ENCODE measurements at regions not wholly inside any gene's neighbourhood (a gene's known extent, or its start where the extent isn't known, plus 50 kb on each side); places are given as distances from the start of the nearest gene placed in this dataset.

DNA sequence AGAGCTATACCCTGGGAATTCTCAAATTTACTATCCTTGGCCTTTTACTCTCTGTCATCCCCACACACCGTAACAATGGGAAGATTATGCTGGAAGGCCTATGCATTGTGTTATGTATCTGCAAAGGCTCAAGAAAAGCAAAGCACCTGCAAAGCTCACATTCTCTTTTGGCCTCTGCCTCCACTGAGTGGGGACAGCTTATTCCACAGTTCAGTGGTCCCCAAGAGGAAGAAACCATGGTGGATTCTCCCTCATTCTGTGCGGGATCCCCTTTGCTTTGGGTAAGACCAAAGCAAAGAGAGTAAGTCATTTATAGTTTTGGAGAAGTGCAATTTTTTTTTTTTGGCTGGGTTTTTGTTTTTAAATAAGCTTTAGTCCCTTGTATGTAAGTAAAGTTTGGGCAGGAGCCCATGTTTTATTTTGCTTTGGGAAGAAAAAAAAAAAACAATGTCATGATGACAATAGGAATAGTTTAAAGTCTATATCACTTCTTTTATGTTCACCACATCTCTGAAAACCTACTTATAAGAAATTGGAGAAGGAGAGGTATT lies 530.6 kb downstream of the FGF9 start:
- no peak overlapping the region for H2BK120ac ChIP-seq (ENCODE audit: low read depth, low read length, poor library complexity, severe bottlenecking)

More for the DNA sequence above, 530.6 kb downstream of the FGF9 start:
- no peak overlapping the region for H3K4me3 Mint-ChIP-seq
- Histone ChIP-seq H2BK15ac (ENCODE audit: low read depth, low read length) (no peak overlapping the region), H2BK12ac (ENCODE audit: insufficient read length, low read depth, low read length) (no peak overlapping the region), H3K79me1 (ENCODE audit: insufficient read depth, low read depth, low read length, poor library complexity, severe bottlenecking) (no peaks in the 10 kb centered on the region), H4K5ac (ENCODE audit: insufficient read length, low read depth, low read length) (no peak overlapping the region), H2BK20ac (ENCODE audit: low read depth, low read length, poor library complexity, severe bottlenecking) (no peak overlapping the region), H3K27me3 (ENCODE audit: insufficient read depth, low read length) (no peaks in the 10 kb centered on the region; the same call in 1 of the 2 replicates), H3K23ac (ENCODE audit: insufficient read length, low read depth, low read length) (no peak overlapping the region), H3K14ac (ENCODE audit: insufficient read depth, low read length) (no peak overlapping the region), H3K9ac (ENCODE audit: extremely low read depth, insufficient read length, low read length) (no peak overlapping the region), H3K9me3 (ENCODE audit: control insufficient read depth, low read depth, low read length) (no peaks in the 10 kb centered on the region), H3K4me1 (ENCODE audit: insufficient read depth, low read length) (peaks cover 2% of the 10 kb centered on the region), H2BK5ac (ENCODE audit: insufficient read length, low read length) (no peak overlapping the region), H3T11ph (ENCODE audit: low read length) (no peak overlapping the region), H3K23me2 (ENCODE audit: insufficient read length, low read depth, low read length, poor library complexity, severe bottlenecking) (no peaks in the 10 kb centered on the region), H3K56ac (ENCODE audit: insufficient read length, low read depth, low read length) (no peak overlapping the region), H3K79me2 (ENCODE audit: insufficient read depth, low read length) (no peaks in the 10 kb centered on the region), H3K4ac (ENCODE audit: low read depth, low read length) (no peak overlapping the region), H4K91ac (ENCODE audit: insufficient read length, low read depth, low read length) (no peak overlapping the region), H4K20me1 (ENCODE audit: control insufficient read depth, insufficient read depth, insufficient read length) (no peaks in the 10 kb centered on the region), H2AK5ac (ENCODE audit: insufficient read length, low read length) (no peak overlapping the region), H4K8ac (replicated peaks; ENCODE audit: insufficient read length, low read depth, low read length) (no peak overlapping the region), H2AFZ (ENCODE audit: low read length) (no peak overlapping the region), H3K18ac (ENCODE audit: insufficient read length, low read depth, low read length) (no peak overlapping the region), H3K4me2 (ENCODE audit: insufficient read depth, insufficient read length, low read length) (no peak overlapping the region), H3K27ac (ENCODE audit: insufficient read length, low read depth, low read length) (no peak overlapping the region)
- DNase-seq = no peak
- no peaks in the 10 kb centered on the region; a peak in 1 of 5 replicates for H3K9me3 Mint-ChIP-seq
- H3K4me1 Mint-ChIP-seq = peaks cover 26 to 32% of the 10 kb centered on the region in 2 experiments
- no peaks in the 10 kb centered on the region for H3K27me3 Mint-ChIP-seq (ENCODE audit: low read depth)
- no peak overlapping the region for H3K27ac Mint-ChIP-seq
- H3K36me3 Mint-ChIP-seq (ENCODE audit: insufficient read depth in 1 of 3, low read depth in 3 of 3) = no peaks in the 10 kb centered on the region
- no CpG with 5 or more reads among the region's 2 CpGs for WGBS (ENCODE audit: extremely low coverage, insufficient read length, low lambda C conversion rate)
- TF ChIP-seq, protein P1, sequence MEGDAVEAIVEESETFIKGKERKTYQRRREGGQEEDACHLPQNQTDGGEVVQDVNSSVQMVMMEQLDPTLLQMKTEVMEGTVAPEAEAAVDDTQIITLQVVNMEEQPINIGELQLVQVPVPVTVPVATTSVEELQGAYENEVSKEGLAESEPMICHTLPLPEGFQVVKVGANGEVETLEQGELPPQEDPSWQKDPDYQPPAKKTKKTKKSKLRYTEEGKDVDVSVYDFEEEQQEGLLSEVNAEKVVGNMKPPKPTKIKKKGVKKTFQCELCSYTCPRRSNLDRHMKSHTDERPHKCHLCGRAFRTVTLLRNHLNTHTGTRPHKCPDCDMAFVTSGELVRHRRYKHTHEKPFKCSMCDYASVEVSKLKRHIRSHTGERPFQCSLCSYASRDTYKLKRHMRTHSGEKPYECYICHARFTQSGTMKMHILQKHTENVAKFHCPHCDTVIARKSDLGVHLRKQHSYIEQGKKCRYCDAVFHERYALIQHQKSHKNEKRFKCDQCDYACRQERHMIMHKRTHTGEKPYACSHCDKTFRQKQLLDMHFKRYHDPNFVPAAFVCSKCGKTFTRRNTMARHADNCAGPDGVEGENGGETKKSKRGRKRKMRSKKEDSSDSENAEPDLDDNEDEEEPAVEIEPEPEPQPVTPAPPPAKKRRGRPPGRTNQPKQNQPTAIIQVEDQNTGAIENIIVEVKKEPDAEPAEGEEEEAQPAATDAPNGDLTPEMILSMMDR (conservative IDR thresholded peaks at IDR 0.05) = no peak
